ENCODE measurements at regions not wholly inside any gene's neighbourhood (a gene's known extent, or its start where the extent isn't known, plus 50 kb on each side); places are given as distances from the start of the nearest gene placed in this dataset.

DNA sequence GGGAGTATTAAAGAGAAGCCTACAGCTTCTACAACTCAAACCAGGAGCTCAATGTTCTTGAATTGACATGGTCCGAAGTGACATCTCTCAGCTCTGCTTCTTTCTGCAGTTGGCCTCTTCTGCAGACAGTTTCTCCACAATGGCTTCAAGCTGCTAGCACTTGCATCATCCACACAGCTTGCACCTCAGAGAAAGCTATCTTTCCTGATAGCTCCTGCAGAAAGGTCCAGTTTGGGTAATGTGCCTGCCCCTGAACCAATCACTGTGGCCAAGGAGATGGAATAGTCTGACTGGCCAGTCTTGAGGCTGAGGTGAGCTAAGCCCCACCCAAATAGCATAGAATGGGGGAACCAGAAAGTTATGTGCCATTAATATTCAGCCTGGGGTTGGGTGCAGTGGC is 95.8 kb upstream of the ABCA1 start:
- peaks cover 5% of the 10 kb centered on the region for H3K4me1 Mint-ChIP-seq (ENCODE audit: unreplicated experiment)
- H3K27ac Mint-ChIP-seq, result no peak overlapping the region
- H3K9me3 Mint-ChIP-seq, result no peaks in the 10 kb centered on the region

DNA sequence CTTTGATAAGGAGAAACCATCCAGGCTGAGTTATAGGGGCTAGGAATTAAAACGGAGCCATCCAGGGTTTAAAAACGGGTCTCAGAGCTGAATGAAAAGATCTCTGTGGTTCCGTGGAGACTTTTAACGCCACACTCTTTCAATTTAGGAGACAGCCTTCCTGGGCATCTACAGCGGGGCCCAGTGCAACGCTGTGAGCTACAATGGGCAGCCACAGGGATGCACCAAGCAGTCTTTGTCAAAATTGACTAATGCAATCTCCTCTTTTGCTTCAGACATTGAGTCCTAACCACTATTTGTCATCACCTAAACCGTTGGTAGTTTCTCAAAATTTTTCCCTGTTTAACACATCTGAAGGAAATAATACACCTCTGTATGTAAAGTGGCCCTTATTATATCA is 96.6 kb upstream of the ABCA1 start:
- H3K4me3 Mint-ChIP-seq, result no peak overlapping the region
- no peaks in the 10 kb centered on the region for H3K9me3 Mint-ChIP-seq
- DNase-seq (ENCODE audit: extremely low spot score, unreplicated experiment), result no peak
- no peaks in the 10 kb centered on the region for H3K27me3 Mint-ChIP-seq
- H3K4me1 Mint-ChIP-seq (ENCODE audit: unreplicated experiment), result peaks cover 5% of the 10 kb centered on the region
- H3K36me3 Mint-ChIP-seq, result no peaks in the 10 kb centered on the region
- TF ChIP-seq, protein P1, sequence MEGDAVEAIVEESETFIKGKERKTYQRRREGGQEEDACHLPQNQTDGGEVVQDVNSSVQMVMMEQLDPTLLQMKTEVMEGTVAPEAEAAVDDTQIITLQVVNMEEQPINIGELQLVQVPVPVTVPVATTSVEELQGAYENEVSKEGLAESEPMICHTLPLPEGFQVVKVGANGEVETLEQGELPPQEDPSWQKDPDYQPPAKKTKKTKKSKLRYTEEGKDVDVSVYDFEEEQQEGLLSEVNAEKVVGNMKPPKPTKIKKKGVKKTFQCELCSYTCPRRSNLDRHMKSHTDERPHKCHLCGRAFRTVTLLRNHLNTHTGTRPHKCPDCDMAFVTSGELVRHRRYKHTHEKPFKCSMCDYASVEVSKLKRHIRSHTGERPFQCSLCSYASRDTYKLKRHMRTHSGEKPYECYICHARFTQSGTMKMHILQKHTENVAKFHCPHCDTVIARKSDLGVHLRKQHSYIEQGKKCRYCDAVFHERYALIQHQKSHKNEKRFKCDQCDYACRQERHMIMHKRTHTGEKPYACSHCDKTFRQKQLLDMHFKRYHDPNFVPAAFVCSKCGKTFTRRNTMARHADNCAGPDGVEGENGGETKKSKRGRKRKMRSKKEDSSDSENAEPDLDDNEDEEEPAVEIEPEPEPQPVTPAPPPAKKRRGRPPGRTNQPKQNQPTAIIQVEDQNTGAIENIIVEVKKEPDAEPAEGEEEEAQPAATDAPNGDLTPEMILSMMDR (conservative IDR thresholded peaks at IDR 0.05), result no peak
- no peak overlapping the region for H3K27ac Mint-ChIP-seq

More for the DNA sequence above, 95.8 kb upstream of the ABCA1 start:
- DNase-seq (ENCODE audit: extremely low spot score, unreplicated experiment), result no peak
- TF ChIP-seq, protein P1 (conservative IDR thresholded peaks at IDR 0.05), result no peak
- H3K27me3 Mint-ChIP-seq, result no peaks in the 10 kb centered on the region
- H3K36me3 Mint-ChIP-seq, result no peaks in the 10 kb centered on the region
- H3K4me3 Mint-ChIP-seq, result no peak overlapping the region

DNA sequence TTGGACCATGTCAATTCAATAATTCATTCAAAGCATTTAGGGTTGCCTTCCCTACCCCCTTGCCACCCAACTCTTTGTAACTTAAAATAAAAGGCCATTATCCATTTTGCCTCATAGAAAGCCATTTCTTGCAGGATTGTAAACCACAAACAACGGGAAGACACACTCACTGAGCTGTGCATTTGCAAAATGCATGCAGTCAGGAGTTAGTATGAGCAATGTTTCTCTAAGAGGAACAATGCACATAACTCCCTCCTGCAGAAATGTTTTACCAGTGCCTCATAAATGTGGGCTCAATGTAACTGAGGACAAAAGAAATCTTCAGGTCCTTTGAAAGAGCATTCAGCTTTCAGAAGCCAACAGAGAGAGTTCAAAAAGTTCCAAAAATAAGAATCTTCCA is 98.5 kb upstream of the ABCA1 start:
- Mint-ChIP-seq H3K27me3 (no peaks in the 10 kb centered on the region), H3K27ac (no peak overlapping the region), H3K4me1 (ENCODE audit: unreplicated experiment) (peaks cover 5% of the 10 kb centered on the region), H3K36me3 (no peaks in the 10 kb centered on the region), H3K9me3 (no peaks in the 10 kb centered on the region), H3K4me3 (no peak overlapping the region)
- no peak for DNase-seq (ENCODE audit: extremely low spot score, unreplicated experiment)
- TF ChIP-seq, protein P1 (conservative IDR thresholded peaks at IDR 0.05), result no peak

DNA sequence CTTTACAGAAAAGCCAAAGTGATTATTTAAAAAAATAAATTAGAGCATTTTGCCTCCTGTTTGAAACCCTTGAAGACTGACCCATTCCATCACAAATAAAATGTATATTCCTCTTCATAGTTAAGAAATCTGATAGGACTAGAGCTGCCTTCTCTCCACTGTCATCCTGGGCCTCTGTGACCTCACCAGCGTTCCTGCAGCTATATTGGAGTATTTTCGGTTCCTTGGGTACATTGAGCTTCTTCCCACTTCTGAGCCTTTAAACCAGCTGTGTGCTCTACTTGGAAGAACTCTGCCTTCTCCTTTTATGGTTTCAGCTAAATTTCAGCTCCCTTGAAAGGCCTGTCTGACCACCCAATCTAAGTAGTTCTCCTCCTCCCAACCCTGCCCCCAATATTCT is 99.1 kb upstream of the ABCA1 start:
- TF ChIP-seq, protein P1 (conservative IDR thresholded peaks at IDR 0.05), result no peak
- peaks cover 5% of the 10 kb centered on the region for H3K4me1 Mint-ChIP-seq (ENCODE audit: unreplicated experiment)
- no peak overlapping the region for H3K27ac Mint-ChIP-seq
- H3K9me3 Mint-ChIP-seq, result no peaks in the 10 kb centered on the region
- DNase-seq (ENCODE audit: extremely low spot score, unreplicated experiment), result no peak
- no peaks in the 10 kb centered on the region for H3K27me3 Mint-ChIP-seq
- H3K4me3 Mint-ChIP-seq, result no peak overlapping the region
- no peaks in the 10 kb centered on the region for H3K36me3 Mint-ChIP-seq

DNA sequence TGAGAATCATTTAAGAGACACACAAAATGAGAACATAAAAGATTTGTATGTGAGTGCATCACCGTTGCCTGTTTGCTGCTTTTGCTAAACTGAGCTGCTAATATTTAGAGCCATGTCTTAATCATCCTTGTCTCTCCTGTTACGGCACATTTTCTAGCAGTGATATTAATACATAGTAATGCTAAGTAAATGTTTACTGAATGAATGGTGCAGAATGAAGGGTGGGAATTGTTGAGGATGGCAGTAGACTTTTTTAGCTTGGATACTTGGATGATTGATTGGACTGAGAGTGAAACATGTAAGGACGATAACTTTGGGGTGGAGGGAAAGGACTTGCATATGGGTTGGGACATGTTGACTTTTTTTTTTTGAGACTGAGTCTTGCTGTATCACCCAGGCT is 102.3 kb upstream of the ABCA1 start:
- TF ChIP-seq, protein P1 (conservative IDR thresholded peaks at IDR 0.05), result no peak
- no peaks in the 10 kb centered on the region for H3K9me3 Mint-ChIP-seq

DNA sequence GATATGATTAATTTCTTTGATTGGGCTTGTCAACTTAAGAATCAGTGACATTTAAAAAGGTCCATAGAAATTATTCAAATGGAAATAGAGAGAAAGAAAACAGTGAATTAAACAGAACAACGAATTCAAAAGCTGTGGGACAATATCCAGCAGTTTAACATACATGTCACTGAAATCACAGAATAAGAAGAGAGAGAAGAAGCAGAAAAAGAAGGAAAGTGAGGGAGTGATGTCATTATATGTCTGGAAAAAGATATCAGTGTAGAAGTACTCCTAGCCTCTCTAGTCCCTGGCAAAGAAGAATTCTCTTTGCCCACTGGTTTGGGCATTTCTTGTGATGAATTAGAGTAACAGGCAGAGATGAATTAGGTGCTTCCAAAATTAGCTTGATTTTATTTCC is 109.2 kb upstream of the ABCA1 start:
- no peak for DNase-seq (ENCODE audit: extremely low spot score, unreplicated experiment)
- Mint-ChIP-seq H3K27me3 (no peaks in the 10 kb centered on the region), H3K27ac (no peak overlapping the region), H3K4me3 (no peak overlapping the region), H3K36me3 (no peaks in the 10 kb centered on the region), H3K4me1 (ENCODE audit: unreplicated experiment) (no peaks in the 10 kb centered on the region), H3K9me3 (peaks cover 4% of the 10 kb centered on the region)
- TF ChIP-seq, protein P1 (conservative IDR thresholded peaks at IDR 0.05), result no peak

More for the DNA sequence above, 102.3 kb upstream of the ABCA1 start:
- no peaks in the 10 kb centered on the region for H3K4me1 Mint-ChIP-seq (ENCODE audit: unreplicated experiment)
- H3K36me3 Mint-ChIP-seq, result no peaks in the 10 kb centered on the region
- no peak overlapping the region for H3K4me3 Mint-ChIP-seq
- no peak for DNase-seq (ENCODE audit: extremely low spot score, unreplicated experiment)
- no peak overlapping the region for H3K27ac Mint-ChIP-seq
- no peaks in the 10 kb centered on the region for H3K27me3 Mint-ChIP-seq
